OCI-LY3 (cell line): ENCODE measurements at regions not wholly inside any gene's neighbourhood (a gene's known extent, or its start where the extent isn't known, plus 50 kb on each side); places are given as distances from the start of the nearest gene placed in this dataset.
"Not testable (repeated sequence)": the region's sequence is repeated elsewhere in the genome, so short reads cannot be mapped to it uniquely, and the experiment has no call there.

Experiments
- H2AFZ ChIP-seq: fragments of 200-600, 300-600 bp; shearing (Covaris generic); 2 replicates; pipeline ENCODE4 v1.6.0; 2014; ENCODE audit warnings: antibody characterized with exemption, low read depth, low read length
- H3K27ac ChIP-seq: fragments of 200-600, 300-600 bp; sonication (generic); 2 replicates; pipeline ENCODE4 v1.5.1; 2014; ENCODE audit warnings: mild to moderate bottlenecking, low read length, moderate library complexity, mixed read lengths
- H3K27me3 ChIP-seq: fragments of 200-600, 300-600 bp; sonication (generic); 2 replicates; pipeline ENCODE4 v1.6.1; 2014; ENCODE audit warnings: low read depth, low read length, mixed read lengths
- H3K36me3 ChIP-seq: fragments of 200-600, 300-600 bp; sonication (generic); replicated peaks from 2 replicates; pipeline ENCODE3; 2014; ENCODE audit warnings: low read depth, low read length, mixed read lengths
- H3K4me1 ChIP-seq: fragments of 300-600, 200-600 bp; sonication (generic); 2 replicates; pipeline ENCODE4 v1.6.1; 2014; ENCODE audit warnings: low read length, mixed read lengths
- H3K4me2 ChIP-seq: fragments of 200-600, 300-600 bp; sonication (generic); 2 replicates; pipeline ENCODE4 v1.6.1; 2014; ENCODE audit warnings: low read length, mixed read lengths
- H3K4me3 ChIP-seq: fragments of 300-600, 200-600 bp; sonication (generic); 2 replicates; pipeline ENCODE4 v1.5.1; 2014; ENCODE audit warnings: antibody characterized with exemption, mild to moderate bottlenecking, low read length, moderate library complexity
- H3K79me2 ChIP-seq: fragments of 300-600, 200-600 bp; shearing (Covaris generic); 2 replicates; pipeline ENCODE4 v1.6.1; 2014; ENCODE audit warnings: mild to moderate bottlenecking, low read length, mixed read lengths
- H3K9ac ChIP-seq: fragments of 300-600, 200-600 bp; shearing (Covaris generic); 2 replicates; pipeline ENCODE4 v1.6.0; 2014; ENCODE audit warnings: mild to moderate bottlenecking, low read length, moderate library complexity
- H3K9me3 ChIP-seq: fragments of 200-600, 300-600 bp; shearing (Covaris generic); 2 replicates; pipeline ENCODE4 v1.6.1; 2014; ENCODE audit warnings: low read length, mixed read lengths; ENCODE audit not compliant: insufficient read depth
- H4K20me1 ChIP-seq: fragments of 200-600, 300-600 bp; sonication (generic); 2 replicates; pipeline ENCODE4 v1.6.1; 2016; ENCODE audit warnings: low read length, mixed read lengths; ENCODE audit not compliant: insufficient read depth
- CTCF ChIP-seq: fragments of 200-600, 300-600 bp; sonication (generic); IDR thresholded peaks from 2 replicates; pipeline ENCODE4 v1.5.1; 2014; ENCODE audit warnings: antibody characterized with exemption, low read length, low read depth
- EZH2phosphoT487 ChIP-seq: fragments of 200-600 bp; shearing (Covaris generic); IDR thresholded peaks from 2 replicates; pipeline ENCODE4 v1.6.1; 2018; ENCODE audit warnings: antibody characterized with exemption, mixed run types, low read depth

DNA sequence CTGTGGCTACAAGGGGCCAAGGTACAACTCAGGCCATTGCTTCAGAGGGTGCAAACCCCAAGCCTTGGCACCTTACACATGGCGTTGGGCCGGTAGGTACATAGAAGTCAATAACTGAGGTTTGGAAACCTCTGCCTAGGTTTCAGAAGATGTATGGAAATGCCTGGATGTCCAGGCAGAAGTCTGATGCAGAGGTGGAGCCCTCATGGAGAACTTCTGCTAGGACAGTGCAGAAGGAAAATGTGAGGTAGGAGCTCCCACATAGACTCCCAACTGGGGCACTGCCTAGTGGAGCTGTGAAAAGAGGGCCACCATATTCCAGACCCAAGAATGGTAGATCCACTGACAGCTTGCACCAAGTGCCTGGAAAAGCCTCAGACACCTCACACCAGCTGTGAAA is 92.1 kb upstream of the SFRP2 start:
- Histone ChIP-seq H3K27me3 (no peaks in the 10 kb centered on the region), H3K4me2 (no peak overlapping the region), H4K20me1 (no peaks in the 10 kb centered on the region), H3K79me2 (no peaks in the 10 kb centered on the region), H3K4me3 (no peak overlapping the region), H3K4me1 (peaks cover 15% of the 10 kb centered on the region), H3K36me3 (peaks cover 12% of the 10 kb centered on the region), H2AFZ (no peak overlapping the region), H3K9ac (no peak overlapping the region), H3K9me3 (peaks cover 31% of the 10 kb centered on the region), H3K27ac (no peak overlapping the region)
- TF ChIP-seq CTCF = no peak
- TF ChIP-seq EZH2phosphoT487 = no peak

GRCh38 chr4:153877898-153878297 is 89.0 kb upstream of the SFRP2 start:
- Histone ChIP-seq H4K20me1 (no peaks in the 10 kb centered on the region), H3K4me2 (no peak overlapping the region), H3K27me3 (no peaks in the 10 kb centered on the region), H3K9me3 (peaks cover 31% of the 10 kb centered on the region), H3K27ac (no peak overlapping the region), H2AFZ (no peak overlapping the region), H3K36me3 (peaks cover 8% of the 10 kb centered on the region), H3K79me2 (no peaks in the 10 kb centered on the region), H3K4me3 (no peak overlapping the region), H3K4me1 (peaks cover 4% of the 10 kb centered on the region), H3K9ac (no peak overlapping the region)
- TF ChIP-seq EZH2phosphoT487 = no peak
- TF ChIP-seq CTCF = no peak

- H3K27ac ChIP-seq = no peak overlapping the region
Measured at GRCh38 chr4:153873741-153874140, 84.9 kb upstream of the SFRP2 start.

GRCh38 chr4:153866766-153867165 is 77.9 kb upstream of the SFRP2 start:
- not testable (repeated sequence) for H3K27me3 ChIP-seq, H2AFZ ChIP-seq, H4K20me1 ChIP-seq, H3K79me2 ChIP-seq, H3K4me1 ChIP-seq, H3K9ac ChIP-seq, H3K27ac ChIP-seq, H3K4me3 ChIP-seq, H3K4me2 ChIP-seq
- H3K9me3 ChIP-seq = peaks cover 36% of the 10 kb centered on the region
- H3K36me3 ChIP-seq = peaks cover 11% of the 10 kb centered on the region

More at GRCh38 chr4:153873741-153874140, 84.9 kb upstream of the SFRP2 start:
- 0 out of 2 replicates have a peak, but pooled peaks cover 5% of the 10 kb centered on the region for H3K9me3 ChIP-seq
- 0 out of 2 replicates have a peak, but pooled peaks cover 3% of the 10 kb centered on the region for H3K4me1 ChIP-seq
- TF ChIP-seq EZH2phosphoT487 (no peak), CTCF (no peak)
- H4K20me1 ChIP-seq = no peaks in the 10 kb centered on the region
- H3K79me2 ChIP-seq = no peaks in the 10 kb centered on the region
- no peak overlapping the region for H3K4me3 ChIP-seq
- no peak overlapping the region for H2AFZ ChIP-seq
- H3K36me3 ChIP-seq = no peaks in the 10 kb centered on the region
- H3K4me2 ChIP-seq = no peak overlapping the region
- H3K27me3 ChIP-seq = no peaks in the 10 kb centered on the region
- no peak overlapping the region for H3K9ac ChIP-seq

- Histone ChIP-seq H3K4me3 (no peak overlapping the region), H3K79me2 (no peaks in the 10 kb centered on the region), H3K4me1 (no peaks in the 10 kb centered on the region), H3K36me3 (no peaks in the 10 kb centered on the region), H3K9me3 (no peaks in the 10 kb centered on the region), H3K4me2 (no peak overlapping the region), H3K27me3 (no peaks in the 10 kb centered on the region), H3K27ac (no peak overlapping the region), H4K20me1 (no peaks in the 10 kb centered on the region), H2AFZ (no peak overlapping the region), H3K9ac (no peak overlapping the region)
- TF ChIP-seq EZH2phosphoT487 = no peak
- no peak for TF ChIP-seq CTCF
Measured at GRCh38 chr4:153852501-153852900, 63.6 kb upstream of the SFRP2 start.
